GM21367 (cell line): ENCODE measurements at regions not wholly inside any gene's neighbourhood (a gene's known extent, or its start where the extent isn't known, plus 50 kb on each side); places are given as distances from the start of the nearest gene placed in this dataset.
"Not testable (repeated sequence)": the region's sequence is repeated elsewhere in the genome, so short reads cannot be mapped to it uniquely, and the experiment has no call there.

ENCODE experiments used
- ATAC-seq: cut with Tn5 transposase; IDR thresholded peaks from one replicate; pipeline ENCODE4 v1.9.1; 2021; ENCODE audit not compliant: unreplicated experiment

- no peak for ATAC-seq
Observed at GRCh38 chr4:23038626-23039491, 346.1 kb downstream of the GBA3 start.

GRCh38 chr4:23036921-23037495 lies 344.3 kb downstream of the GBA3 start:
- no peak for ATAC-seq

GRCh38 chr4:23036503-23036902 lies 343.8 kb downstream of the GBA3 start:
- ATAC-seq: no peak

- ATAC-seq: no peak
Observed at GRCh38 chr4:23035521-23036056, 342.9 kb downstream of the GBA3 start.

GRCh38 chr4:23034731-23035130 lies 342.0 kb downstream of the GBA3 start:
- ATAC-seq: no peak

- ATAC-seq: no peak
Observed at GRCh38 chr4:23033796-23034195, 341.1 kb downstream of the GBA3 start.

- no peak for ATAC-seq
Observed at GRCh38 chr4:23028875-23029274, 336.1 kb downstream of the GBA3 start.

GRCh38 chr4:23023666-23024065 lies 330.9 kb downstream of the GBA3 start:
- no peak for ATAC-seq

GRCh38 chr4:23023121-23023520 lies 330.4 kb downstream of the GBA3 start:
- ATAC-seq: no peak

GRCh38 chr4:23022032-23022431 lies 329.3 kb downstream of the GBA3 start:
- no peak for ATAC-seq

GRCh38 chr4:23021040-23021439 lies 328.3 kb downstream of the GBA3 start:
- ATAC-seq: no peak

- not testable (repeated sequence) for ATAC-seq
Observed at GRCh38 chr4:23020399-23020798, 327.7 kb downstream of the GBA3 start.

GRCh38 chr4:23016981-23017380 lies 324.2 kb downstream of the GBA3 start:
- ATAC-seq: no peak

- no peak for ATAC-seq
Observed at GRCh38 chr4:23015821-23016220, 323.1 kb downstream of the GBA3 start.

GRCh38 chr4:23009093-23009492 lies 316.4 kb downstream of the GBA3 start:
- no peak for ATAC-seq

- ATAC-seq: no peak
Observed at GRCh38 chr4:23006756-23007155, 314.0 kb downstream of the GBA3 start.

- ATAC-seq: no peak
Observed at GRCh38 chr4:23005691-23006090, 313.0 kb downstream of the GBA3 start.

GRCh38 chr4:23001478-23001877 lies 308.7 kb downstream of the GBA3 start:
- no peak for ATAC-seq

GRCh38 chr4:22999419-22999818 lies 306.7 kb downstream of the GBA3 start:
- no peak for ATAC-seq

- ATAC-seq: no peak
Observed at GRCh38 chr4:22997358-22998224, 304.9 kb downstream of the GBA3 start.

- ATAC-seq: no peak
Observed at GRCh38 chr4:22991576-22991975, 298.8 kb downstream of the GBA3 start.
